ENCODE measurements at regions not wholly inside any gene's neighbourhood (a gene's known extent, or its start where the extent isn't known, plus 50 kb on each side); places are given as distances from the start of the nearest gene placed in this dataset.
"Not testable (repeated sequence)": the region's sequence is repeated elsewhere in the genome, so short reads cannot be mapped to it uniquely, and the experiment has no call there.

DNA sequence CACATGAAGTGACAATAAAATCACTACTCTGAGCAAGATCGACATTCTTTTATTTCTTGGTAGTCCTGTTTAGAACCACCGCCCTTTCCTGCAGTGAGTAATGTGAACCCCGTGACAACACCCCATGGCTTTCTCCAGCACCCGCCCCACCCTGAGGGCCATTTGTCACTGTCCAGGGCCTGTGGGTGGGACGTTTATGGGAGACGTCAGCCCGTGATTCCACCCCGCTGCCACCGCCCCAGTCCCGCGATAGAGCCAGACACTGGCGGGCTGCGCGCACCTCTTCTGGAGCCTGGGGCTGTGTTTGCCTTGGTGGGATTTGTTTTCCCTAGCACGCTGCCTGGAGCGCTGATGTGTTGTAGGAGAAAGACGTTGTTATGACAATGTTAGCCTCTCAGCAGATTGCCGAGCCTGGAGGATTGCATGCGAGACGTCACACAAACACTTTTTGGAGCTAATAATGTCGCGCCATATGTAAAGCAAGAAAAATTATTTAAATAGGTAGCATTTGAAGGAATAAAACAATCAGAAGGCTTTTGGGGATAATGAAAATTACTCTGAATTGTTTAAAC is 263.7 kb downstream of the TEX29 start:
- H3K4me3 ChIP-seq (ENCODE audit: low read depth, low read length), result no peak overlapping the region
- TF ChIP-seq, protein P1, sequence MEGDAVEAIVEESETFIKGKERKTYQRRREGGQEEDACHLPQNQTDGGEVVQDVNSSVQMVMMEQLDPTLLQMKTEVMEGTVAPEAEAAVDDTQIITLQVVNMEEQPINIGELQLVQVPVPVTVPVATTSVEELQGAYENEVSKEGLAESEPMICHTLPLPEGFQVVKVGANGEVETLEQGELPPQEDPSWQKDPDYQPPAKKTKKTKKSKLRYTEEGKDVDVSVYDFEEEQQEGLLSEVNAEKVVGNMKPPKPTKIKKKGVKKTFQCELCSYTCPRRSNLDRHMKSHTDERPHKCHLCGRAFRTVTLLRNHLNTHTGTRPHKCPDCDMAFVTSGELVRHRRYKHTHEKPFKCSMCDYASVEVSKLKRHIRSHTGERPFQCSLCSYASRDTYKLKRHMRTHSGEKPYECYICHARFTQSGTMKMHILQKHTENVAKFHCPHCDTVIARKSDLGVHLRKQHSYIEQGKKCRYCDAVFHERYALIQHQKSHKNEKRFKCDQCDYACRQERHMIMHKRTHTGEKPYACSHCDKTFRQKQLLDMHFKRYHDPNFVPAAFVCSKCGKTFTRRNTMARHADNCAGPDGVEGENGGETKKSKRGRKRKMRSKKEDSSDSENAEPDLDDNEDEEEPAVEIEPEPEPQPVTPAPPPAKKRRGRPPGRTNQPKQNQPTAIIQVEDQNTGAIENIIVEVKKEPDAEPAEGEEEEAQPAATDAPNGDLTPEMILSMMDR (IDR thresholded peaks at IDR 0.05; ENCODE audit: borderline replicate concordance, insufficient read depth, low read depth, low read length), result no peak

DNA sequence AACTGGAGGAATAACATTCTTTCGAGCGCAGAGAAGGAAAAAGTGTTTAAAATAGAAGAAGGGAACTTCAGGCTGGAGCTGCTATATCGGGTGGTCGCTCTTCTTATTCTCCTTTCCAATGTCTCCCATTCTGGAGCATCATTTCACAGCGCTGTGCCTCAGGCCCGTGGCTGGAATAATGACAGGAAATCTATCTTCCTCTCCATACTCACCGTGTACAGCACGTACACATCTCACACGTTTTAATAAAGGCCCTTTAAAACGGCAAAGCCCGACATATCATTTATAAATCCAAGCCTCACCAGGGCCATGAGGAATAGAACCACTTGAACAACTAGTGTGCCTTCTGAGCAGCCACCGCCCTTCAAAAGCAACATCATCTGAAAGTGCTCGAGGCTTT is 264.4 kb downstream of the TEX29 start:
- TF ChIP-seq, protein P1 (IDR thresholded peaks at IDR 0.05; ENCODE audit: borderline replicate concordance, insufficient read depth, low read depth, low read length), result no peak
- H3K4me3 ChIP-seq (ENCODE audit: low read depth, low read length), result no peak overlapping the region

DNA sequence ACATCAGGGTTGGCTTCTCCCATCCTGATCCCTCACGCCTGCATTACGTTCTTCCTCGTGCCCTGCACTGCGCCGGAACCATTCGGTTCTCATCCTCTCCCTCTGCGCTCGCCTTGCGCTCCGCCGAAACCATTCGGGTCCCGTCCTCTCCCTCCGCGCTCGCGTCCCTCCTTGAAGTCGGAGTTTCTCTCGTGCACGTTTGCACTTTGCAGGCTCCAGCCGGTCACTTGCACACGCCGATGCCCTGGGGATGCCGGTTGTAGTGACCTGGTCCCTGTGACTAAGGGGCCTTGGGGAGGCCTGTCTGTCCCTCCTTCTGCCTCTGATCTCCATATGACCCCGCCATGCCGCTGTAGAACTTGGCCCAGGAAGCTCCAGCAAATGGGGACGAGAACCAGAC is 265.8 kb downstream of the TEX29 start:
- TF ChIP-seq, protein P1 (IDR thresholded peaks at IDR 0.05; ENCODE audit: borderline replicate concordance, insufficient read depth, low read depth, low read length), result no peak
- no peak overlapping the region for H3K4me3 ChIP-seq (ENCODE audit: low read depth, low read length)

DNA sequence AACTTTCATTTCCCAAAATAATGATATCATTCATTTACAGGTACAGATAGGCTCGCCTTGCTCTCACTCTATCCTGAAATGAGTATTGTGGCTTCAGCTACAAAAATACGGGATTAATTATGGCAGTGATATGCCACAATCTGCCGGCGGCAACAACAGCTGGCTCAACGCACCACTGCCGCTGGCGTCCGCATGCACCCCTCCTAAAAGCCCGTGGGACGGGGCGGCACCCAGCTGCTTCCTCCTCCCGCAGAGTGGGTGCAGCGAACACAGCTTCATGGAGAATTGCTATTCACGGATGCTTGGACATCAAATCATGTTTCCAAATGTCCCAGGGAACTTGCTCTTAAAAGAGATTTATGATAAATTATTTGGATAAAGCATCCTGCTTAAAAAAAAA is 266.8 kb downstream of the TEX29 start:
- H3K4me3 ChIP-seq (ENCODE audit: low read depth, low read length), result no peak overlapping the region
- TF ChIP-seq, protein P1 (IDR thresholded peaks at IDR 0.05; ENCODE audit: borderline replicate concordance, insufficient read depth, low read depth, low read length), result no peak

DNA sequence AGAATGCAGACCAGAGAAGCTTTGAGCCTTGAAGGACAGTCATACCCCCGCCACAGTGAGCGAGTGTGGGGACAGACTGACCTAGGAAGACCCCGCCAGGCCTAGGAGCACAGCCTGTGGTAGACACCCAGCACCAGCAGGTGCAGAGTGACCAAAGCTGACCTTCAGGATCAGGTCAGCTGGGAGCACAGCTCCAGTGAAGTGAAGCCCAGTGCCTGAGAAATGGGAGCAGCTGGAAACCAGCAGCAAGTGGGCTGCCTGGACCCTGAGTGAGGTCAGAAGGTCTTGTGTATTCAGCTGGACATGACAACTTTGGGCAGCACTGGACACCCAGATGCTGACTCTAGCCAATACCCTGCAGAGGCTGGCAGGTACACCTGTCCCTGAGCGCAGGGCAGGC is 268.9 kb downstream of the TEX29 start:
- TF ChIP-seq, protein P1 (IDR thresholded peaks at IDR 0.05; ENCODE audit: borderline replicate concordance, insufficient read depth, low read depth, low read length), result no peak
- H3K4me3 ChIP-seq (ENCODE audit: low read depth, low read length), result no peak overlapping the region

DNA sequence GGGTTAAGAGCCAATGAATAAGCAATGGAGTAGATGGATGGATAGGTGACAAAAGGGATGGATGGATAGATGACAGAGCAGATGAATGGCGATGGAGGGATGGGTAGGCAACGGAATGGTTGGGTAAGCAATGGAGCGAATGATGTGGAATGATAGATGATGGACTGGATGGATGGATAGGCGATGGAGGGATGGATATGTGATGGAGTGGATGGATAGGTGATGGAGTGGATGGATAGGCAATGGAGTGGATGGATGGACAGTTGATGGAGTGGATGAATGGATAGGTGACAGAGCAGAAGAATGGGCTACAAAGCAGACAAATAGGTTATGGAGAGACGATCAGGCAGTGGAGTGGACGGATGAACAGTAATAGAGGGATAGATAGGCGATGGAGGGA is 269.6 kb downstream of the TEX29 start:
- TF ChIP-seq, protein P1 (IDR thresholded peaks at IDR 0.05; ENCODE audit: borderline replicate concordance, insufficient read depth, low read depth, low read length), result no peak

DNA sequence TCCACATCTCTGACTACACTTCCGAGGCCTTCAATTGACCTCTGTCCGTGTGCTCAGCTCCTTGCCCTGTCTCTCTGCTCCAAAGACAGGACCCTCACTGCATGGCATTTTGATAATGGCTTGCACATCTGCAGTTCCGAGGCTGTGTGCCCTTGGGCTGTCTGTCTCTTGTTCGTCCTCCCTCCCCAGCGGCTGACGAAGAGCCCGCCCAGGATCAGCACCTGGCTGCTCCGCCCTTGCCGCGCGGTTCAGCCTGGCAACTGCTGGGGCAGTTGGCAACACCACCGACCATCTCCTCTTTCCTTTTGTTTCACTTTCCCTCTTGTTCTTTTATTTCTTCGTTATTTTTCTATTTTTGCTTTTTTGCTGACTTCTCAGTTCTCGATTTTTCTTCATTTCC is 270.4 kb downstream of the TEX29 start:
- no peak overlapping the region for H3K4me3 ChIP-seq (ENCODE audit: low read depth, low read length)
- TF ChIP-seq, protein P1 (IDR thresholded peaks at IDR 0.05; ENCODE audit: borderline replicate concordance, insufficient read depth, low read depth, low read length), result no peak

More for the DNA sequence above, 269.6 kb downstream of the TEX29 start:
- H3K4me3 ChIP-seq (ENCODE audit: low read depth, low read length), result no peak overlapping the region

DNA sequence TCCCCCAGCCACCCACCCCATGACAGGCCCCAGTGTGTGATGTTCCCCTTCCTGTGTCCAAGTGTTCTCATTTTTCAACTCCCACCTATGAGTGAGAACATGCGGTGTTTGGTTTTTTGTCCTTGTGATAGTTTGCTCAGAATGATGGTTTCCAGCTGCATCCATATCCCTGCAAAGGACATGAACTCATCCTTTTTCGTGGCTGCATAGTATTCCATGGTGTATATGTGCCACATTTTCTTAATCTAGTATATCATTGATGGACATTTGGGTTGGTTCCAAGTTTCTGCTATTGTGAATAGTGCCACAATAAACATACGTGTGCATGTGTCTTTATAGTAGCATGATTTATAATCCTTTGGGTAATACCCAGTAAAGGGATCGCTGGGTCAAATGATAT is 273.0 kb downstream of the TEX29 start:
- H3K4me3 ChIP-seq (ENCODE audit: low read depth, low read length), result not testable (repeated sequence)
